MCF 10A (cell line): ENCODE measurements at regions not wholly inside any gene's neighbourhood (a gene's known extent, or its start where the extent isn't known, plus 50 kb on each side); places are given as distances from the start of the nearest gene placed in this dataset.

Experiments used
- BruUV-seq: library from RNA; stranded (reverse); fragments of 400-500 nt; replicated peaks from 2 replicates; lab custom pipeline; 2021; lab: Mats Ljungman, UMichigan
- CTCF ChIA-PET: fragments of 300-600 bp; sonication (Branson Sonifier 250); formaldehyde crosslinking; extraction: SDS; loops from one replicate; lab custom pipeline; 2021; ENCODE audit warnings: antibody characterized with exemption, inconsistent platforms; lab: Yijun Ruan, JAX
- POLR2A ChIA-PET: fragments of 300-600, 350-650 bp; sonication (Branson Sonifier 250); formaldehyde crosslinking; extraction: SDS; loops from one replicate; lab custom pipeline; 2020; ENCODE audit warnings: antibody characterized with exemption, inconsistent platforms; lab: Yijun Ruan, JAX
- DNase-seq: peaks from one replicate; pipeline ENCODE4 v3.0.0-alpha.2; 2018; ENCODE audit not compliant: unreplicated experiment
- H3K27ac Mint-ChIP-seq: one replicate; pipeline ENCODE4 v1.8.0; 2022; ENCODE audit warnings: mild to moderate bottlenecking, low read depth, mixed read lengths; ENCODE audit not compliant: unreplicated experiment
- H3K27me3 Mint-ChIP-seq: one replicate; pipeline ENCODE4 v1.8.0; 2022; ENCODE audit warnings: mixed read lengths; ENCODE audit not compliant: insufficient read depth, unreplicated experiment
- H3K36me3 Mint-ChIP-seq: one replicate; pipeline ENCODE4 v1.8.0; 2022; ENCODE audit warnings: mild to moderate bottlenecking, moderate library complexity, mixed read lengths; ENCODE audit not compliant: insufficient read depth, unreplicated experiment
- H3K4me1 Mint-ChIP-seq: one replicate; pipeline ENCODE4 v1.8.0; 2022; ENCODE audit warnings: mixed read lengths; ENCODE audit not compliant: insufficient read depth, unreplicated experiment
- H3K4me3 Mint-ChIP-seq: one replicate; pipeline ENCODE4 v1.8.0; 2022; ENCODE audit warnings: mild to moderate bottlenecking, moderate library complexity, mixed read lengths; ENCODE audit not compliant: unreplicated experiment
- H3K9me3 Mint-ChIP-seq: one replicate; pipeline ENCODE4 v1.8.0; 2022; ENCODE audit warnings: mixed read lengths; ENCODE audit not compliant: unreplicated experiment
- intact Hi-C: fragments of 100-400 bp; cut with micrococcal nuclease; formaldehyde crosslinking; loops from 2 replicates; pipeline ENCODE4 v1.14.1; 2022
- TF ChIP-seq, protein P1 (sequence below): fragments of 200-600 bp; IDR thresholded peaks from one replicate; pipeline ENCODE4 v1.8.0; 2022; ENCODE audit warnings: antibody characterized with exemption, mild to moderate bottlenecking; ENCODE audit not compliant: unreplicated experiment

DNA sequence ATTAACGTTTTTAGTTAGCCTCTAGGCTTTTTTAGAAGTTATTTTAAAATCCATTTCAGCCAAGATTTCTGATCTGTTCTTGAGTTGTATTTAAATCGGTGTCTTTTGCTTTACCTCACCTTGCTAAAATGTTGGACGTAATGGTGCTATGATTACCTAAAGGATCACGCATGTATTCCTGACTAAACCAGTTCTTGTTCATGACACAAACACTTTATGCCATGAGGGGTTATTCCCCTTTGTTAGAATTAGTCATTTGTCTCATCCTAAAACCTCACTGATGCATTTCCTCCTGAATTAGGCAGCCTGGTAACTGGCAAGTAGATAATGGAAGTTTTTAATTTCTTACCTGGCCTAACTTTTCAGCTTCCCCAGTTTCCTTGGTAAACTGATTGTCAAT, 185.4 kb upstream of the TANK start:
- ChIA-PET POLR2A (interaction anchor here (0.6 kb wide), 2 partner anchors 15 to 1097 kb away, joined by 3 read pairs; no protein-coding TSS in a partner anchor), CTCF (interaction anchor here (1.5 kb wide), 1 partner anchor 11 kb away, joined by 6 read pairs; no protein-coding TSS in a partner anchor)
- peak; percentile 32 for DNase-seq

DNA sequence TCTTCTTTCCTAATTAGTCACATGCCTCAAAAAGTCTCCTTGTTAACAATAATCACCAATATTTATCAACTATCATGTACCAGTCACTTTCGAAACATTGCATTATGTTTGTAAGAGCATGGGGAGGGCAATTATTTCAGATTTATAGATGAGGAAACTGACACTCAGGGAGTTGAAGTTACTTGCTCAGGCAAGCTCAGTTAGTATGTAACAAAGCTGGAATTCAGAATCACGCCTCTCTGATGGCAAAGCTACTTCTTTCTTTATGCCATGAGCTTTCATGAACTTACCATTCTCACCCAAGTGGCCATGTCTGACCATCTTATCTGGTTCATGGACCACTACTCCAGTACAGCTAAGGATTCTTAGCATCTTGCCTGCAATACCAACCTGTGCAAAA, 183.4 kb upstream of the TANK start:
- no peak overlapping the region for H3K27ac Mint-ChIP-seq
- H3K36me3 Mint-ChIP-seq: no peaks in the 10 kb centered on the region
- H3K4me1 Mint-ChIP-seq: peaks cover 8% of the 10 kb centered on the region
- ChIA-PET CTCF (interaction anchor here (0.9 to 3.0 kb wide), 4 partner anchors 17 to 653 kb away, joined by 4 to 20 read pairs (median 7); no protein-coding TSS in a partner anchor), POLR2A (interaction anchor here (0.6 to 1.2 kb wide), 5 partner anchors 55 to 709 kb away, joined by 3 to 4 read pairs (median 3); no protein-coding TSS in a partner anchor)
- H3K4me3 Mint-ChIP-seq: no peak overlapping the region
- intact Hi-C loops: no loop called here
- H3K27me3 Mint-ChIP-seq: no peaks in the 10 kb centered on the region
- H3K9me3 Mint-ChIP-seq: no peaks in the 10 kb centered on the region
- no TSS peak for BruUV-seq
- TF ChIP-seq, protein P1, sequence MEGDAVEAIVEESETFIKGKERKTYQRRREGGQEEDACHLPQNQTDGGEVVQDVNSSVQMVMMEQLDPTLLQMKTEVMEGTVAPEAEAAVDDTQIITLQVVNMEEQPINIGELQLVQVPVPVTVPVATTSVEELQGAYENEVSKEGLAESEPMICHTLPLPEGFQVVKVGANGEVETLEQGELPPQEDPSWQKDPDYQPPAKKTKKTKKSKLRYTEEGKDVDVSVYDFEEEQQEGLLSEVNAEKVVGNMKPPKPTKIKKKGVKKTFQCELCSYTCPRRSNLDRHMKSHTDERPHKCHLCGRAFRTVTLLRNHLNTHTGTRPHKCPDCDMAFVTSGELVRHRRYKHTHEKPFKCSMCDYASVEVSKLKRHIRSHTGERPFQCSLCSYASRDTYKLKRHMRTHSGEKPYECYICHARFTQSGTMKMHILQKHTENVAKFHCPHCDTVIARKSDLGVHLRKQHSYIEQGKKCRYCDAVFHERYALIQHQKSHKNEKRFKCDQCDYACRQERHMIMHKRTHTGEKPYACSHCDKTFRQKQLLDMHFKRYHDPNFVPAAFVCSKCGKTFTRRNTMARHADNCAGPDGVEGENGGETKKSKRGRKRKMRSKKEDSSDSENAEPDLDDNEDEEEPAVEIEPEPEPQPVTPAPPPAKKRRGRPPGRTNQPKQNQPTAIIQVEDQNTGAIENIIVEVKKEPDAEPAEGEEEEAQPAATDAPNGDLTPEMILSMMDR: no peak
- DNase-seq: no peak

More for the DNA sequence above, 185.4 kb upstream of the TANK start:
- Mint-ChIP-seq H3K4me1 (peaks cover 8% of the 10 kb centered on the region), H3K9me3 (no peaks in the 10 kb centered on the region), H3K27ac (no peak overlapping the region), H3K4me3 (no peak overlapping the region), H3K27me3 (no peaks in the 10 kb centered on the region), H3K36me3 (no peaks in the 10 kb centered on the region)
- BruUV-seq: no TSS peak
- intact Hi-C loops: loop anchor here (5.0 kb wide), 3 partner anchors 548 to 883 kb away; no protein-coding TSS in a partner anchor
- TF ChIP-seq, protein P1: no peak

GRCh38 chr2:160977376-160977775, 182.9 kb upstream of the TANK start:
- Mint-ChIP-seq H3K4me3 (no peak overlapping the region), H3K27me3 (no peaks in the 10 kb centered on the region), H3K36me3 (no peaks in the 10 kb centered on the region), H3K4me1 (peaks cover 8% of the 10 kb centered on the region), H3K27ac (no peak overlapping the region), H3K9me3 (no peaks in the 10 kb centered on the region)
- ChIA-PET CTCF (interaction anchor here (0.6 to 3.0 kb wide), 8 partner anchors 15 to 726 kb away, joined by 3 to 20 read pairs (median 4); no protein-coding TSS in a partner anchor), POLR2A (interaction anchor here (0.6 to 1.2 kb wide), 6 partner anchors 53 to 676 kb away, joined by 3 to 4 read pairs (median 3); no protein-coding TSS in a partner anchor)
- no TSS peak for BruUV-seq
- DNase-seq: no peak
- TF ChIP-seq, protein P1: no peak
- intact Hi-C loops: no loop called here

DNA sequence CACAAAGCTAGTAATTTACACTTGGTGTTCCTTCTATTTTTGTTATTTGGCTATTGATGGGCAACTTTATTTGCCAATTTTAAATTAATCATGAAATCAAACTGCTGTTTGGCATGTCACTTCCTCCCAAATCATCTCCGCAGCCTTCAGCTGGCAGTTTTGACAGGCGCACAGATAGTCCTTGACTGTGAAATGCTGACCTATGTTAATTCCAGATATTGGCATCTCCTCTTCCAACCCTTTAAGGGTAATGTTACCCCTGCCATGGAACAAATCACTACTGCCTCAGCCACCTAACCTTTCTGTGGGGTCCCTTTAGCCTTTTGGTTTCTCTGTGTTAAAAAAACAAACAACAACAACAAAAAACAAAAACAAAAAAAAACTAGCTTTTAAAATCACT, 182.4 kb upstream of the TANK start:
- Mint-ChIP-seq H3K36me3 (no peaks in the 10 kb centered on the region), H3K4me3 (no peak overlapping the region), H3K9me3 (no peaks in the 10 kb centered on the region), H3K27me3 (no peaks in the 10 kb centered on the region), H3K4me1 (peaks cover 8% of the 10 kb centered on the region), H3K27ac (no peak overlapping the region)
- ChIA-PET POLR2A (interaction anchor here (0.7 to 1.2 kb wide), 3 partner anchors 53 to 86 kb away, joined by 3 to 4 read pairs (median 3); no protein-coding TSS in a partner anchor), CTCF (interaction anchor here (0.6 to 3.0 kb wide), 8 partner anchors 14 to 837 kb away, joined by 3 to 20 read pairs (median 4); no protein-coding TSS in a partner anchor)
- TF ChIP-seq, protein P1: no peak
- DNase-seq: no peak
- intact Hi-C loops: no loop called here
- no TSS peak for BruUV-seq
